ENCODE measurements at regions not wholly inside any gene's neighbourhood (a gene's known extent, or its start where the extent isn't known, plus 50 kb on each side); places are given as distances from the start of the nearest gene placed in this dataset.

DNA sequence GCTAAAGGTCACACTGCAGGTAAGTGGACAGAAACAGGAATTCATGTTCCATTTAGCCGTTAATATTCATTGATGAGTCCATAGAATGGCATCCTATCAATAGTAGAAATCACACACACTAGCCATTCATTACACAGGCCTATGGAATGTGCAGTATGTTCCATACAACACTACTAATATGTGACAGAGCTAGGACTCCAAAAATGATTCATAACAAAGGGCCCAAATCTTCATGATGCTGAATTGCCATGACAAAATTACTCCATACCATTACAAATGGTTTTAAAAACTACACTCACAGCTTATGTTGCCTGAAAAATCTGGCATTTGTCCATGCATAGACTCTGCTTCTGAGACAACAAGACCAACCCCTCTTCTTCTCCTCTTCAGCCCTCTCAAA is 549.1 kb downstream of the XPNPEP1 start:
- no peak for TF ChIP-seq EZH2 (IDR thresholded peaks at IDR 0.05; ENCODE audit: borderline replicate concordance, low read length)
- TF ChIP-seq, protein P1, sequence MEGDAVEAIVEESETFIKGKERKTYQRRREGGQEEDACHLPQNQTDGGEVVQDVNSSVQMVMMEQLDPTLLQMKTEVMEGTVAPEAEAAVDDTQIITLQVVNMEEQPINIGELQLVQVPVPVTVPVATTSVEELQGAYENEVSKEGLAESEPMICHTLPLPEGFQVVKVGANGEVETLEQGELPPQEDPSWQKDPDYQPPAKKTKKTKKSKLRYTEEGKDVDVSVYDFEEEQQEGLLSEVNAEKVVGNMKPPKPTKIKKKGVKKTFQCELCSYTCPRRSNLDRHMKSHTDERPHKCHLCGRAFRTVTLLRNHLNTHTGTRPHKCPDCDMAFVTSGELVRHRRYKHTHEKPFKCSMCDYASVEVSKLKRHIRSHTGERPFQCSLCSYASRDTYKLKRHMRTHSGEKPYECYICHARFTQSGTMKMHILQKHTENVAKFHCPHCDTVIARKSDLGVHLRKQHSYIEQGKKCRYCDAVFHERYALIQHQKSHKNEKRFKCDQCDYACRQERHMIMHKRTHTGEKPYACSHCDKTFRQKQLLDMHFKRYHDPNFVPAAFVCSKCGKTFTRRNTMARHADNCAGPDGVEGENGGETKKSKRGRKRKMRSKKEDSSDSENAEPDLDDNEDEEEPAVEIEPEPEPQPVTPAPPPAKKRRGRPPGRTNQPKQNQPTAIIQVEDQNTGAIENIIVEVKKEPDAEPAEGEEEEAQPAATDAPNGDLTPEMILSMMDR (conservative IDR thresholded peaks at IDR 0.05 in 1 of 2, IDR thresholded peaks at IDR 0.05 in 1 of 2; ENCODE audit: extremely low read depth in 1 of 2, insufficient read depth in 1 of 2, low read depth in 1 of 2, low read length in 2 of 2), result no peak
